HL-60/S4 treated with retinoic acid at 250 ng/mL for 4 days and 3 days (cell line): ENCODE measurements at regions not wholly inside any gene's neighbourhood (a gene's known extent, or its start where the extent isn't known, plus 50 kb on each side); places are given as distances from the start of the nearest gene placed in this dataset.

Experiments used
- in situ Hi-C: fragments of 300-500 bp; cut with MboI; formaldehyde crosslinking; loops from 2 replicates; pipeline ENCODE4 v1.7.0; 2022; ENCODE audit warnings: low sequenced_read_pairs

DNA sequence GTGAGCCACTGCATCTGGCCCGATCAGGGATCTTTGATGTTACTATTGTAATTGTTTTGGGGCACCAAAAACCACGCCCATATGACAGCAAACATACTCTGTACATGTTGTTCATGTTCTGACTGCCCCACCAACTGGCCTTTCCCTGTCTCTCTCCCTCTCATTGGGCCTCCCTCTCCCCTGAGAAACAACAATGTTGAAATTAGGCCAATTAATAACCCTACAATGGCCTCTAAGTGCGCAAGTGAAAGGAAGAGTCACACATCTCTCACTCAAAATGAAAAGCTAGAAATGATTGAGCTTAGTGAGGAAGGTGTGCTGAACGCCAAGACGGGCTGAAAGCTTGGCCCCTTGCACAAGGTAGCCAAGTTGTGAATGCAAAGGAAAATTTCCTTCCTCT, 50.3 kb upstream of the SDK1 start:
- in situ Hi-C loops = no loop called here
